ENCODE measurements at regions not wholly inside any gene's neighbourhood (a gene's known extent, or its start where the extent isn't known, plus 50 kb on each side); places are given as distances from the start of the nearest gene placed in this dataset.
A peak's percentile ranks its signal among the peaks of the same experiment; 100 is the strongest.

DNA sequence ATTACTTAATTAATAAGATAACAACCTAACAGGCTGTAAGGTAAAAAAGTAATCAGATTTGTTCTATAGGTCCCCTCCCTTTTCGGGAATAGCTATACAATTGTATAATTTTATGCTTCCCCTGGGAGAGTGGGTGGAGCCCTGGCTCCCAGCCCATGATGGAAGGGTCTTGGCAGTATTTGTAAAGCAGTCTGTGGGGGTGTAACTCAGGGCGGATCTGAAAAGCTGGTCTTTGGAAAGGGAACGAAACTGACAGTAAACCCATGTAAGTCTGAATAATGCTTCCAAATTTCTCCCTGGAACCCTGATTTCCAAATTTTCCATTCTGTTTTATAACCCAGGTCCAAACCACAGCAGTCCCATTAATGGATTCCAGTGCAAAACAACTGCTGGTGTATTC is 110.4 kb downstream of the DAD1 start:
- DNase-seq (no peak), ATAC-seq (no peak)
- Mint-ChIP-seq H3K9me3 (ENCODE audit: low read depth) (no peaks in the 10 kb centered on the region), H3K27ac (peak overlapping the region; percentile 7), H3K4me3 (peak overlapping the region; percentile 47), H3K4me1 (no peaks in the 10 kb centered on the region), H3K36me3 (no peaks in the 10 kb centered on the region), H3K27me3 (no peaks in the 10 kb centered on the region)
- CTCF ChIA-PET = no interaction called here

DNA sequence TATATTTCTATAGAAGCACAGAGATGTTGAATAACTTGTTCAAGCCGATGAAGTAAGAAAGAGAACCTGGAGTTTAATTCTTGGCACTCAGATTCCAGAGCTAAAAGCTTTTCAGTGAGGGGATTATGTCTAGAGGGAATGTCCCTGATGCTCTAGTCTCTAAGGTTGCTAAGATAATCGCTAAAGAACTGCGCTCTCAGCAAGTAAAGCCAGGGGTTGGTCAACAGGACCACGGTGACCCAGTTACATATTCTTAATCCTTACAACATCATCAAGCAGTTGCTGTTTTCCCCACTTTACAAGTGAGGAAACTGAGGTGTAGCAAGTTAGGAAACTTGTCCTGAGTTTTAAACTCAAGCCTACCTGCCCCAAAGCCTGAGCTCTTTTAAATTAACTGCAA is 110.8 kb downstream of the DAD1 start:
- ATAC-seq (no peak), DNase-seq (no peak)
- CTCF ChIA-PET = no interaction called here
- H3K9me3 Mint-ChIP-seq (ENCODE audit: low read depth) = no peaks in the 10 kb centered on the region
- H3K36me3 Mint-ChIP-seq = no peaks in the 10 kb centered on the region
- H3K27ac Mint-ChIP-seq = no peak overlapping the region
- no peaks in the 10 kb centered on the region for H3K4me1 Mint-ChIP-seq
- H3K4me3 Mint-ChIP-seq = no peak overlapping the region
- no peaks in the 10 kb centered on the region for H3K27me3 Mint-ChIP-seq

DNA sequence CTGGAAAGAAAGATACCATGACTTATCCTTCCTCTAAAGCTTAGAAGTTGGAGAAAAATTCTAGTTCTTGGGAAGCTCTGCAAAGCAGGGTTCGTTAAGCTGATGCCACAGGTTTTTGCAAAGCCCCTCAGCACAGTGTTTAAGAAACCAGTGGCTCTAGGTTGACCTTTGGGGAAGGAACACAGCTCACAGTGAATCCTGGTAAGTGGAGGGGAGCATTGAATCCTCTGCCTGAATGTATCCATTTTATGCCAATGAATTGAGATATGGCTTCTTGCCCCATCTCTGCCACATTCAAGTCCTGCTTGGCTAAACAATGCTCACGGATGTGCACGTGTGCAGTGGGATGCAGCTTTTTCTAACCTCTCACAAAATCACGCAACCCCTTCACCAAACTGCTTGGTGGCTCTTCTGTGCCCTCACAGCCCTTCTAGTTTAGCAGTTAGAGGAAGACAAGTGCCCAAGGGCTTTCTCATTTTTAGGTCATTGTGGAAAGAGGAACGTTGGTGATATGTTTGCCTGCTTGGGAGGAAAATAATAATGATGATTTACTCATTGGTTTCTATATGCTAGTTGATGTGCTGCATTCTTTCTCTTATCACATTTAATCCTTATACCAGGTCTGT is 111.3 kb downstream of the DAD1 start:
- H3K27ac Mint-ChIP-seq = peak overlapping the region; percentile 19
- DNase-seq = no peak
- no peaks in the 10 kb centered on the region for H3K36me3 Mint-ChIP-seq
- no peaks in the 10 kb centered on the region for H3K4me1 Mint-ChIP-seq
- H3K4me3 Mint-ChIP-seq = peak overlapping the region; percentile 28
- CTCF ChIA-PET = no interaction called here
- H3K27me3 Mint-ChIP-seq = no peaks in the 10 kb centered on the region
- H3K9me3 Mint-ChIP-seq (ENCODE audit: low read depth) = no peaks in the 10 kb centered on the region
- no peak for ATAC-seq

DNA sequence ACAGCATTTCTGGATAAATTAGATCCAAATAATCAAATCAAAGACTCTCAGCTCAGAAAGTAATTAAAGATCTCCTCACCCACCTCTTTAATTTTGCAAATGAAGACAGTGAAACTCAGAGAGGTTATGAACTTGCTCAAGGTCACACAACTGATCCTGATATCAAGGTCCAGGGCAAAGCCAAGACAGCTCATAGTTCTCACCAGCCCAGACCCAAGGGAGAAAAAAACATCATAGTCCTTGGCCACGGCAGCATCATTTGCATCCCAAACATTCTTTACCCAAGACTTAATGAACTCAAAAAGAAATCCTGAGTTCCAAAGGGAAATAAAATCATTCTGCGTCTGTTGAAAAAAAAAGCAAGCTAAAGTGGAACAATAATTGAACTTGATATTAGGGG is 112.1 kb downstream of the DAD1 start:
- DNase-seq (no peak), ATAC-seq (no peak)
- Mint-ChIP-seq H3K9me3 (ENCODE audit: low read depth) (no peaks in the 10 kb centered on the region), H3K36me3 (no peaks in the 10 kb centered on the region), H3K4me3 (no peak overlapping the region), H3K27me3 (no peaks in the 10 kb centered on the region), H3K27ac (no peak overlapping the region), H3K4me1 (no peaks in the 10 kb centered on the region)
- CTCF ChIA-PET = no interaction called here

- Mint-ChIP-seq H3K36me3 (no peaks in the 10 kb centered on the region), H3K4me3 (no peak overlapping the region), H3K27ac (no peak overlapping the region), H3K9me3 (ENCODE audit: low read depth) (no peaks in the 10 kb centered on the region), H3K27me3 (no peaks in the 10 kb centered on the region), H3K4me1 (no peaks in the 10 kb centered on the region)
- DNase-seq (no peak), ATAC-seq (no peak)
- CTCF ChIA-PET = no interaction called here
Observed at GRCh38 chr14:22476005-22476751, 112.8 kb downstream of the DAD1 start.

DNA sequence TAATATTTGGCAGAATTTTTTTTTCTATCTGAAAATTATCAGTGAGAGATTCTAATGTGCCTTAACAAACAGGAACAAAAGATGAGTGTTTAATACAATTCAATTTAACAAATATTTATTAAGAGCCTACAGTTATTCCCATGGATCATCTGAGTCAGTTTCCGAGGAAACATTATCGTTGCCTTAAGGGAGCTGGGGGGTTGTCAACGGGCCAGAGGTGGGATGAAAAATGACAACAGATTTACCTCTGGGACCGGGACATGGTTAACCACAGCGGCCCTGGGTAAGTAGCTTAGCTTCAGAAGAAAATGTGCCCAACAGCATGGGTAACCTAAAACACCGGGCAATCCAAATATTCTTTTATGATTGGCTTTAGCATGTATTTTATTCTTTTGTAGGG is 113.6 kb downstream of the DAD1 start:
- no peak overlapping the region for H3K4me3 Mint-ChIP-seq
- H3K27me3 Mint-ChIP-seq = no peaks in the 10 kb centered on the region
- no peaks in the 10 kb centered on the region for H3K4me1 Mint-ChIP-seq
- H3K9me3 Mint-ChIP-seq (ENCODE audit: low read depth) = no peaks in the 10 kb centered on the region
- no peaks in the 10 kb centered on the region for H3K36me3 Mint-ChIP-seq
- H3K27ac Mint-ChIP-seq = no peak overlapping the region
- CTCF ChIA-PET = no interaction called here
- DNase-seq = no peak
- ATAC-seq = no peak

DNA sequence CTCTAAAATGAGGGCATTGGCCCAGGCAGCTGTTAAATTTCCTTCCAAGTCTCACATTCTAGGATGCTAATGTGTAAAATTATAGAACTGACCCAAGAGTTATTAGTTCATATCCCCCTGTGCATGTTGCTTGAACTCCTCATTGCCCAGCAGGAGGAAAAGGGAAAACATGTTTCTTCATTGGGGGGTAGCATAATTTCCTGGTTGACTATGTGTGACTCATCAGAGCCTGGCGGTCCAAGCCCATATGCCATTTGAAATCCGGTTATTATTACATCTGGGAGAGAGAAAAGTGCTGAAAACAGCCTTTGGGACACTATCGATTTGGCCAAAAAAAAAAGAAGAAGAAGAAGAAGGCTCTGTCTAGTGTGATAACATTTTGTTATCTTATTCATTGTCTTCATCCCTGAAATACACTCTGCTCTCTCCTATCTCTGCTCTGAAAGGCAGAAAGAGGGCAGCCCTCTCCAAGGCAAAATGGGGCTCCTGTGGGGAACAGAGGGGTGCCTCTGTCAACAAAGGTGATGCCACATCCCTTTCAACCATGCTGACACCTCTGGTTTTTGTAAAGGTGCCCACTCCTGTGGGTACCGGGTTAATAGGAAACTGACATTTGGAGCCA is 114.2 kb downstream of the DAD1 start:
- Mint-ChIP-seq H3K27me3 (no peaks in the 10 kb centered on the region), H3K36me3 (no peaks in the 10 kb centered on the region), H3K4me1 (no peaks in the 10 kb centered on the region), H3K9me3 (ENCODE audit: low read depth) (no peaks in the 10 kb centered on the region), H3K4me3 (no peak overlapping the region), H3K27ac (no peak overlapping the region)
- ATAC-seq = no peak
- DNase-seq = no peak
- CTCF ChIA-PET = no interaction called here

- H3K27ac Mint-ChIP-seq = no peak overlapping the region
- CTCF ChIA-PET = no interaction called here
- ATAC-seq = no peak
Observed at GRCh38 chr14:22472935-22473854, 115.8 kb downstream of the DAD1 start.

GRCh38 chr14:22472466-22472865 is 116.6 kb downstream of the DAD1 start:
- H3K36me3 Mint-ChIP-seq = no peaks in the 10 kb centered on the region
- no peak overlapping the region for H3K27ac Mint-ChIP-seq
- no peaks in the 10 kb centered on the region for H3K4me1 Mint-ChIP-seq
- DNase-seq (no peak), ATAC-seq (no peak)
- CTCF ChIA-PET = no interaction called here
- H3K9me3 Mint-ChIP-seq (ENCODE audit: low read depth) = no peaks in the 10 kb centered on the region
- H3K4me3 Mint-ChIP-seq = no peak overlapping the region
- no peaks in the 10 kb centered on the region for H3K27me3 Mint-ChIP-seq

More at GRCh38 chr14:22472935-22473854, 115.8 kb downstream of the DAD1 start:
- Mint-ChIP-seq H3K9me3 (ENCODE audit: low read depth) (no peaks in the 10 kb centered on the region), H3K4me1 (no peaks in the 10 kb centered on the region), H3K4me3 (no peak overlapping the region), H3K27me3 (no peaks in the 10 kb centered on the region), H3K36me3 (no peaks in the 10 kb centered on the region)
- DNase-seq = no peak

DNA sequence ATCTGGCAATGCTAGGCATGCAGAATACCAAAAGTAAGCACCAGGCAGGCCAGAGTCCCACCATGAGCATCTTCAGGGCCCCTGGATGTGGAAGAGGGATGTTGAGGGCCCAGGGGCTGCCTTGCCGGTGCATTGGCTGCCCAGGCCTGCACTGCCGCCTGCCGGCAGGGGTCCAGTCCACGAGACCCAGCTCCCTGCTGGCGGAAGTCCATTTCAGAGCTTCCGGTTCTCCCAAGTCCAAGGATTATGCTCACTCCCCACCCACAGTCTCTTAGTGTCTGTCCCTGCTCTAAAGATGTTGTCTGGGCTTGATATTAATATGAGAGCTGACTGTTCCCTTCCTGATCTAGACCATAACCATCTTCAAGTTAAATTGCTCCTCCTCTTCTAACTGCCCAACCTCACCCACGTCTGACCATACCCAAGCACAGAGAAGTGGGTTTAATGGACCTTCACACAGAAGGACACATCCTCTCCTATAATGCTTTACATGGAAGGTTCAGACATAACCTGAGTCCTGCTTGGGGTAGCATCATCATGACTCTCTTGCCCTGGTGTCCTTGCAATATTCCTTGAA is 117.4 kb downstream of the DAD1 start:
- H3K27me3 Mint-ChIP-seq = no peaks in the 10 kb centered on the region
- no peak overlapping the region for H3K27ac Mint-ChIP-seq
- CTCF ChIA-PET = no interaction called here
- H3K9me3 Mint-ChIP-seq (ENCODE audit: low read depth) = no peaks in the 10 kb centered on the region
- no peaks in the 10 kb centered on the region for H3K36me3 Mint-ChIP-seq
- ATAC-seq = no peak
- no peak overlapping the region for H3K4me3 Mint-ChIP-seq
- no peak for DNase-seq
- H3K4me1 Mint-ChIP-seq = no peaks in the 10 kb centered on the region

- Mint-ChIP-seq H3K36me3 (no peaks in the 10 kb centered on the region), H3K27ac (no peak overlapping the region), H3K27me3 (no peaks in the 10 kb centered on the region), H3K9me3 (ENCODE audit: low read depth) (no peaks in the 10 kb centered on the region), H3K4me1 (no peaks in the 10 kb centered on the region), H3K4me3 (no peak overlapping the region)
- ATAC-seq = no peak
- no peak for DNase-seq
- CTCF ChIA-PET = no interaction called here
Observed at GRCh38 chr14:22469538-22470303, 119.3 kb downstream of the DAD1 start.

GRCh38 chr14:22468830-22469229 is 120.2 kb downstream of the DAD1 start:
- CTCF ChIA-PET = no interaction called here
- H3K4me3 Mint-ChIP-seq = no peak overlapping the region
- H3K27ac Mint-ChIP-seq = no peak overlapping the region
- DNase-seq (no peak), ATAC-seq (no peak)
- H3K9me3 Mint-ChIP-seq (ENCODE audit: low read depth) = no peaks in the 10 kb centered on the region
- no peaks in the 10 kb centered on the region for H3K4me1 Mint-ChIP-seq
- H3K36me3 Mint-ChIP-seq = no peaks in the 10 kb centered on the region
- H3K27me3 Mint-ChIP-seq = no peaks in the 10 kb centered on the region

- Mint-ChIP-seq H3K9me3 (ENCODE audit: low read depth) (no peaks in the 10 kb centered on the region), H3K36me3 (no peaks in the 10 kb centered on the region), H3K4me3 (no peak overlapping the region), H3K4me1 (no peaks in the 10 kb centered on the region), H3K27me3 (no peaks in the 10 kb centered on the region), H3K27ac (no peak overlapping the region)
- CTCF ChIA-PET = no interaction called here
- ATAC-seq = no peak
- no peak for DNase-seq
Observed at GRCh38 chr14:22466491-22466890, 122.5 kb downstream of the DAD1 start.

Measured in activated CD8-positive, alpha-beta memory T cell treated with anti-CD3 and anti-CD28 coated beads, Interleukin-2, amount 10 ng/mL, durations not matched to agents 7 days and 5 days (primary cell).